ENCODE measurements at regions not wholly inside any gene's neighbourhood (a gene's known extent, or its start where the extent isn't known, plus 50 kb on each side); places are given as distances from the start of the nearest gene placed in this dataset.

DNA sequence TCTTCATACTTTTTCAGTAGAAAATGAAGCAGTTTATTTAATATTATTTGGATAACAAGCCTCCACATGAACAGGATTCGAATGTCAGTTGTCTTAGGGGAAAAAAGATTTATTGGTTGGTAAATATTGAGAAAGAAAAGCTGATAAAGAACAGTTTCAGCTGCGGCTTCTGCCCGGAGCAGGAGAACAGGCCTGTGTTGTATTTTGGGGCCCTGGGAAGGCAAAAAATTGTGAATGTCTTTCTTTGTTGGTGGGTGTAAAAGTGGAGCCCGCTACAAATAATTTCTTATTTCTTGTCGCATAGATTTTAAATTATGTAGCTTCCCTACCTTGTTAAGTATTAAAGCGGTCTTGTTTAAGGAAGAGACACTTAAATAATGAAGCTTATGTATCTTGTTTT lies 90.5 kb upstream of the PAX1 start:
- TF ChIP-seq EP300 (IDR thresholded peaks at IDR 0.05; ENCODE audit: borderline replicate concordance) (no peak), FOXM1 (IDR thresholded peaks at IDR 0.05; ENCODE audit: borderline replicate concordance, low read depth) (no peak), NFIC (IDR thresholded peaks at IDR 0.05) (no peak)
- TF ChIP-seq, protein P1, sequence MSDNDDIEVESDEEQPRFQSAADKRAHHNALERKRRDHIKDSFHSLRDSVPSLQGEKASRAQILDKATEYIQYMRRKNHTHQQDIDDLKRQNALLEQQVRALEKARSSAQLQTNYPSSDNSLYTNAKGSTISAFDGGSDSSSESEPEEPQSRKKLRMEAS (IDR thresholded peaks at IDR 0.05), result no peak
- TF ChIP-seq, protein P2, sequence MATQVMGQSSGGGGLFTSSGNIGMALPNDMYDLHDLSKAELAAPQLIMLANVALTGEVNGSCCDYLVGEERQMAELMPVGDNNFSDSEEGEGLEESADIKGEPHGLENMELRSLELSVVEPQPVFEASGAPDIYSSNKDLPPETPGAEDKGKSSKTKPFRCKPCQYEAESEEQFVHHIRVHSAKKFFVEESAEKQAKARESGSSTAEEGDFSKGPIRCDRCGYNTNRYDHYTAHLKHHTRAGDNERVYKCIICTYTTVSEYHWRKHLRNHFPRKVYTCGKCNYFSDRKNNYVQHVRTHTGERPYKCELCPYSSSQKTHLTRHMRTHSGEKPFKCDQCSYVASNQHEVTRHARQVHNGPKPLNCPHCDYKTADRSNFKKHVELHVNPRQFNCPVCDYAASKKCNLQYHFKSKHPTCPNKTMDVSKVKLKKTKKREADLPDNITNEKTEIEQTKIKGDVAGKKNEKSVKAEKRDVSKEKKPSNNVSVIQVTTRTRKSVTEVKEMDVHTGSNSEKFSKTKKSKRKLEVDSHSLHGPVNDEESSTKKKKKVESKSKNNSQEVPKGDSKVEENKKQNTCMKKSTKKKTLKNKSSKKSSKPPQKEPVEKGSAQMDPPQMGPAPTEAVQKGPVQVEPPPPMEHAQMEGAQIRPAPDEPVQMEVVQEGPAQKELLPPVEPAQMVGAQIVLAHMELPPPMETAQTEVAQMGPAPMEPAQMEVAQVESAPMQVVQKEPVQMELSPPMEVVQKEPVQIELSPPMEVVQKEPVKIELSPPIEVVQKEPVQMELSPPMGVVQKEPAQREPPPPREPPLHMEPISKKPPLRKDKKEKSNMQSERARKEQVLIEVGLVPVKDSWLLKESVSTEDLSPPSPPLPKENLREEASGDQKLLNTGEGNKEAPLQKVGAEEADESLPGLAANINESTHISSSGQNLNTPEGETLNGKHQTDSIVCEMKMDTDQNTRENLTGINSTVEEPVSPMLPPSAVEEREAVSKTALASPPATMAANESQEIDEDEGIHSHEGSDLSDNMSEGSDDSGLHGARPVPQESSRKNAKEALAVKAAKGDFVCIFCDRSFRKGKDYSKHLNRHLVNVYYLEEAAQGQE (IDR thresholded peaks at IDR 0.05; ENCODE audit: low read depth), result no peak

Data from Ishikawa (cell line).